HepG2 (cell line): ENCODE measurements at regions not wholly inside any gene's neighbourhood (a gene's known extent, or its start where the extent isn't known, plus 50 kb on each side); places are given as distances from the start of the nearest gene placed in this dataset.

ENCODE experiments used
- ATAC-seq: fragments of 200-7000 bp; cut with Tn5 transposase; 3 replicates; pipeline ENCODE4 v1.9.1; 2020; ENCODE audit warnings: mild to moderate bottlenecking, moderate library complexity
- BruUV-seq: library from RNA; stranded (reverse); fragments of 400-500 nt; replicated peaks from 2 replicates; lab custom pipeline; 2021; lab: Mats Ljungman, UMichigan
- CTCF ChIA-PET: fragments of 300-600 bp; formaldehyde crosslinking; extraction: SDS; loops from one replicate; lab custom pipeline; 2021; ENCODE audit warnings: low total read pairs, inconsistent platforms, low intra/inter-chr PET ratio; lab: Yijun Ruan, JAX
- POLR2A ChIA-PET: fragments of 350-600 bp; sonication (Branson Sonifier 250); formaldehyde crosslinking; loops from one replicate; lab custom pipeline; 2020; ENCODE audit warnings: antibody characterized with exemption, inconsistent platforms; lab: Yijun Ruan, JAX
- DNase-seq: peaks from one replicate; pipeline ENCODE4 v3.0.0-alpha.2; 2015; ENCODE audit warnings: low spot score
- FAIRE-seq: peaks from 3 replicates; lab custom pipeline; 2011; peaks lifted over from hg19 to GRCh38; lab: Jason Lieb, UNC
- H2AFZ ChIP-seq: one replicate; pipeline ENCODE4 v1.6.1; 2011; ENCODE audit warnings: low read length, inconsistent platforms
- H3K27ac ChIP-seq: fragments of 300-600 bp; 3 replicates; pipeline ENCODE4 v1.8.0; 2011; ENCODE audit warnings: mixed run types, mild to moderate bottlenecking, mixed read lengths, low read length, inconsistent platforms; ENCODE audit not compliant: insufficient read depth; ENCODE audit errors: extremely low read length
- H3K27me3 ChIP-seq, 2 experiments: fragments of 200-600 bp in 1 of 2; 2 replicates in 1 of 2; 3 replicates in 1 of 2; pipeline versions ENCODE4 v1.6.0 to v1.8.0; 2011; ENCODE audit warnings: low read length in 2 of 2, mild to moderate bottlenecking in 2 of 2, moderate library complexity in 2 of 2, inconsistent platforms in 1 of 2; ENCODE audit not compliant: insufficient read depth in 2 of 2, control insufficient read depth in 1 of 2
- H3K36me3 ChIP-seq, 2 experiments: fragments of 200-600 bp in 1 of 2; replicated peaks in 1 of 2; 2 replicates in 1 of 2; 3 replicates in 1 of 2; pipeline versions ENCODE4 v1.5.1 to v1.8.0; 2011; ENCODE audit warnings: low read length in 2 of 2, inconsistent platforms in 1 of 2; ENCODE audit not compliant: insufficient read depth in 2 of 2, control insufficient read depth in 1 of 2
- H3K4me1 ChIP-seq: 2 replicates; pipeline ENCODE4 v1.5.1; 2012; ENCODE audit warnings: low read length, inconsistent platforms; ENCODE audit not compliant: insufficient read depth
- H3K4me2 ChIP-seq: 2 replicates; pipeline ENCODE4 v1.6.0; 2011; ENCODE audit warnings: low read depth, low read length, inconsistent platforms
- H3K4me3 ChIP-seq, 3 experiments: fragments of 200-600 bp in 1 of 3; sonication (generic), shearing (Covaris generic) in 1 of 3; replicated peaks in 1 of 3; 2 replicates each; pipeline ENCODE4 v1.5.1; 2011 to 2016; ENCODE audit warnings: low read length in 3 of 3, inconsistent platforms in 2 of 3, low read depth in 2 of 3, mild to moderate bottlenecking in 2 of 3, control low read depth in 1 of 3, mixed read lengths in 1 of 3; ENCODE audit not compliant: insufficient read depth in 1 of 3
- H3K79me2 ChIP-seq: one replicate; pipeline ENCODE4 v1.6.1; 2011; ENCODE audit warnings: low read length, inconsistent platforms; ENCODE audit not compliant: insufficient read depth
- H3K9ac ChIP-seq: 2 replicates; pipeline ENCODE4 v1.6.0; 2011; ENCODE audit warnings: mild to moderate bottlenecking, low read depth, low read length, inconsistent platforms; ENCODE audit not compliant: insufficient read depth
- H3K9me3 ChIP-seq: 2 replicates; pipeline ENCODE4 v1.5.1; 2012; ENCODE audit warnings: mild to moderate bottlenecking, low read length
- H4K20me1 ChIP-seq: 2 replicates; pipeline ENCODE4 v1.6.0; 2011; ENCODE audit warnings: inconsistent platforms, mild to moderate bottlenecking, low read length, moderate library complexity; ENCODE audit not compliant: insufficient read depth
- HCFC1 ChIP-seq: fragments of 150-350 bp; IDR thresholded peaks from 2 replicates; pipeline ENCODE4 v1.6.1; 2014; ENCODE audit warnings: low read depth, low read length
- KAT2B ChIP-seq: fragments of 150-350 bp; IDR thresholded peaks from 2 replicates; pipeline ENCODE4 v1.6.1; 2014; ENCODE audit warnings: low read depth, low read length, borderline replicate concordance
- NR1H2 ChIP-seq: sonication (generic); formaldehyde crosslinking; IDR thresholded peaks from 2 replicates; pipeline ENCODE4 v1.8.1; 2022; ENCODE audit warnings: low read depth, missing genetic modification reagents, borderline replicate concordance
- THYN1 ChIP-seq: sonication (generic); formaldehyde crosslinking; IDR thresholded peaks from 2 replicates; pipeline ENCODE4 v1.8.1; 2023; ENCODE audit warnings: low read depth, mild to moderate bottlenecking, moderate library complexity, missing genetic modification reagents, borderline replicate concordance
- ZBTB20 ChIP-seq: sonication (generic); formaldehyde crosslinking; IDR thresholded peaks from 2 replicates; pipeline ENCODE4 v1.8.1; 2023; ENCODE audit warnings: missing genetic modification reagents, low read depth, mild to moderate bottlenecking, borderline replicate concordance
- ZBTB21 ChIP-seq: sonication (generic); formaldehyde crosslinking; IDR thresholded peaks from 2 replicates; pipeline ENCODE4 v1.4.0; 2020; ENCODE audit warnings: missing genetic modification reagents
- WGBS: methylation state at CpG from one replicate; pipeline ENCODE4 v1.1.6; 2017; ENCODE audit warnings: low lambda C conversion rate; 5-methylcytosine and 5-hydroxymethylcytosine counted together
- in situ Hi-C: cut with HindIII; loops from 2 replicates; pipeline ENCODE4 v1.10.0; 2017; ENCODE audit warnings: low pct_unique_long_range_greater_than_20kb; ENCODE audit not compliant: extremely low pct_ligation_motif_present
- intact Hi-C: fragments of 100-400 bp; cut with micrococcal nuclease; formaldehyde crosslinking; loops from one replicate; pipeline ENCODE4 v1.10.0; 2022; ENCODE audit not compliant: unreplicated experiment
- TF ChIP-seq, protein P1 (sequence below): sonication (generic); formaldehyde crosslinking; IDR thresholded peaks from 2 replicates; pipeline ENCODE4 v1.5.0; 2020; ENCODE audit warnings: mild to moderate bottlenecking, missing genetic modification reagents
- TF ChIP-seq, protein P2 (sequence below): sonication (generic); formaldehyde crosslinking; IDR thresholded peaks from 2 replicates; pipeline ENCODE4 v1.9.0; 2021; ENCODE audit warnings: missing genetic modification reagents, mild to moderate bottlenecking, borderline replicate concordance
- TF ChIP-seq, protein P3 (sequence below): sonication (generic); formaldehyde crosslinking; IDR thresholded peaks from 2 replicates; pipeline ENCODE4 v1.8.1; 2023; ENCODE audit warnings: mild to moderate bottlenecking, moderate library complexity, missing genetic modification reagents
- TF ChIP-seq, protein P4 (sequence below): sonication (generic); formaldehyde crosslinking; IDR thresholded peaks from 2 replicates; pipeline ENCODE4 v1.8.0; 2022; ENCODE audit warnings: mild to moderate bottlenecking, missing genetic modification reagents, borderline replicate concordance
- TF ChIP-seq, protein P5 (sequence below): sonication (generic); formaldehyde crosslinking; IDR thresholded peaks from 2 replicates; pipeline ENCODE4 v1.4.0; 2020; ENCODE audit warnings: missing genetic modification reagents, borderline replicate concordance

DNA sequence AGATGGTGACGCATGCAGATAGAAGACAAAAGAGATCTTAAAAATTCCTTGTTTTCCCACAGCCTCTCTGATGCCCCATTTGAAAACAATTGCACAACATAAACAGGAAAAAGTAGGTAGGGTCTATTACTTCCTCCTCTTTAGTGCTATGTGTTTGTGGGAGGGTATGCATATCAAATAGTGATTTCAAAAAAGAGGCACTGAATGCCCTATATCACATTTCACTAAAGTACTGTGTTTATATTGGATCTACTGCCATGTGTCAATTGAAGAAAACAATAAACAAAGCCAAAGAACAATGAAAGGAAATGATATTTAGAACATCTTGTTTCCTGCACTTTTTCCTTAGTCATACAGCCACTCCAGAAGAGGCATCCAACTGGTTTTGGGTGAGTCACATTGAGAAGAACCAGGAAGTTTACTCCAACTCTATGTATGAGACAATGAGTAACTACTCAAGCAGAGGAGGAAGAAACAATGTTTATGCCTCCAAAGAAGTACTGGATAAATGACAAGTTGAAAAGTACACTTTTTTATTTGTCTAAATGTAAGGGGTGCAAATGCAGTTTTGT, 583.6 kb downstream of the FBXO15 start (continued):
- TF ChIP-seq, protein P1, sequence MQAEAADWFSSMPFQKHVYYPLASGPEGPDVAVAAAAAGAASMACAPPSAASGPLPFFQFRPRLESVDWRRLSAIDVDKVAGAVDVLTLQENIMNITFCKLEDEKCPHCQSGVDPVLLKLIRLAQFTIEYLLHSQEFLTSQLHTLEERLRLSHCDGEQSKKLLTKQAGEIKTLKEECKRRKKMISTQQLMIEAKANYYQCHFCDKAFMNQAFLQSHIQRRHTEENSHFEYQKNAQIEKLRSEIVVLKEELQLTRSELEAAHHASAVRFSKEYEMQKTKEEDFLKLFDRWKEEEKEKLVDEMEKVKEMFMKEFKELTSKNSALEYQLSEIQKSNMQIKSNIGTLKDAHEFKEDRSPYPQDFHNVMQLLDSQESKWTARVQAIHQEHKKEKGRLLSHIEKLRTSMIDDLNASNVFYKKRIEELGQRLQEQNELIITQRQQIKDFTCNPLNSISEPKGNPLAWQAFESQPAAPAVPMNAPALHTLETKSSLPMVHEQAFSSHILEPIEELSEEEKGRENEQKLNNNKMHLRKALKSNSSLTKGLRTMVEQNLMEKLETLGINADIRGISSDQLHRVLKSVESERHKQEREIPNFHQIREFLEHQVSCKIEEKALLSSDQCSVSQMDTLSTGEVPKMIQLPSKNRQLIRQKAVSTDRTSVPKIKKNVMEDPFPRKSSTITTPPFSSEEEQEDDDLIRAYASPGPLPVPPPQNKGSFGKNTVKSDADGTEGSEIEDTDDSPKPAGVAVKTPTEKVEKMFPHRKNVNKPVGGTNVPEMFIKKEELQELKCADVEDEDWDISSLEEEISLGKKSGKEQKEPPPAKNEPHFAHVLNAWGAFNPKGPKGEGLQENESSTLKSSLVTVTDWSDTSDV, result no peak
- TF ChIP-seq HCFC1 (no peak), THYN1 (CRISPR knock-in tag) (no peak)

DNA sequence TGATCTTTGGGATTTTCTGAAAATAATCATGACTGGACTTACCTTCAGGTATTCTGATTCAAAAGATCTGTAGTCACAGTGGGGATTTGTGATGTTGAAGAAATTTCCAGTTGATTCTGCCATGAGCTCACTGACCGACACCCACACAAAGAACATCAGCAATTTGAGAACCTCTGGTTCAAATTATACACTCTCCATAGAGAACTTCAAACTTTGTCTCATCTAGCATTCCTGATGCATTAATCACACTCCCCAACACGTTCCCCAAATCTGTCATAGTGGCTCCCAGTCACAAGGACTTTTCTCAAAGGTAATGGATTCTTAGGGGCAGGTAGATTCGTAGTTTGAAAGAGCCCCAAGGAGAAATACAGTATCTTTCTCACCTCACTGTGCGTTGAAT, 584.3 kb downstream of the FBXO15 start:
- Histone ChIP-seq H3K27me3 (no peaks in the 10 kb centered on the region), H3K36me3 (no peaks in the 10 kb centered on the region), H3K27ac (no peak overlapping the region), H3K4me3 (no peak overlapping the region), H3K9me3 (no peaks in the 10 kb centered on the region), H3K4me1 (no peaks in the 10 kb centered on the region), H3K9ac (no peak overlapping the region), H3K79me2 (no peaks in the 10 kb centered on the region), H3K4me2 (no peak overlapping the region), H4K20me1 (no peaks in the 10 kb centered on the region), H2AFZ (no peak overlapping the region)
- no TSS peak for BruUV-seq
- no peak for FAIRE-seq
- intact Hi-C loops, result no loop called here
- ChIA-PET POLR2A (no interaction called here), CTCF (no interaction called here)
- 0% methylated on average over 4 of the region's 4 CpGs for WGBS
- DNase-seq, result no peak
- no peak for ATAC-seq
- in situ Hi-C loops, result no loop called here
- no peak for TF ChIP-seq ZBTB21 (CRISPR knock-in tag)
- no peak for TF ChIP-seq KAT2B
- TF ChIP-seq, protein P2, sequence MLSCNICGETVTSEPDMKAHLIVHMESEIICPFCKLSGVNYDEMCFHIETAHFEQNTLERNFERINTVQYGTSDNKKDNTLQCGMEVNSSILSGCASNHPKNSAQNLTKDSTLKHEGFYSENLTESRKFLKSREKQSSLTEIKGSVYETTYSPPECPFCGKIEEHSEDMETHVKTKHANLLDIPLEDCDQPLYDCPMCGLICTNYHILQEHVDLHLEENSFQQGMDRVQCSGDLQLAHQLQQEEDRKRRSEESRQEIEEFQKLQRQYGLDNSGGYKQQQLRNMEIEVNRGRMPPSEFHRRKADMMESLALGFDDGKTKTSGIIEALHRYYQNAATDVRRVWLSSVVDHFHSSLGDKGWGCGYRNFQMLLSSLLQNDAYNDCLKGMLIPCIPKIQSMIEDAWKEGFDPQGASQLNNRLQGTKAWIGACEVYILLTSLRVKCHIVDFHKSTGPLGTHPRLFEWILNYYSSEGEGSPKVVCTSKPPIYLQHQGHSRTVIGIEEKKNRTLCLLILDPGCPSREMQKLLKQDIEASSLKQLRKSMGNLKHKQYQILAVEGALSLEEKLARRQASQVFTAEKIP (CRISPR knock-in tag), result no peak
- TF ChIP-seq NR1H2 (CRISPR knock-in tag), result no peak
- TF ChIP-seq, protein P3, sequence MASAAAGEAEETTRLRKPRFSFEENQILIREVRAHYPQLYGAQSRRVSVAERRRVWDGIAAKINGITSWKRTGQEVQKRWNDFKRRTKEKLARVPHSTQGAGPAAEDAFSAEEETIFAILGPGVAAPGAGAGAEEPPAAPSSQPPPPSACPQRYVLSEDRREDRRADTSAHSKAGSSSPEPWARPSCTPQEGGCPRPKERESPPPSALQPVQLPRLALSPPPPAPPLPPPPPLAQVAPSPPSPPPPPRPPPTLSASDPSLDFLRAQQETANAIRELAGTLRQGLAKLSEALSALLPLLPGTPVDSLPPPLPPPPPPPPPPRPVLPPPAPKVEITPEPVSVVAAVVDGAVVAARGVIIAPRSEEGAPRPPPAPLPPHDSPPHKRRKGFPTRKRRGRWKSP (CRISPR knock-in tag), result no peak
- TF ChIP-seq, protein P4, sequence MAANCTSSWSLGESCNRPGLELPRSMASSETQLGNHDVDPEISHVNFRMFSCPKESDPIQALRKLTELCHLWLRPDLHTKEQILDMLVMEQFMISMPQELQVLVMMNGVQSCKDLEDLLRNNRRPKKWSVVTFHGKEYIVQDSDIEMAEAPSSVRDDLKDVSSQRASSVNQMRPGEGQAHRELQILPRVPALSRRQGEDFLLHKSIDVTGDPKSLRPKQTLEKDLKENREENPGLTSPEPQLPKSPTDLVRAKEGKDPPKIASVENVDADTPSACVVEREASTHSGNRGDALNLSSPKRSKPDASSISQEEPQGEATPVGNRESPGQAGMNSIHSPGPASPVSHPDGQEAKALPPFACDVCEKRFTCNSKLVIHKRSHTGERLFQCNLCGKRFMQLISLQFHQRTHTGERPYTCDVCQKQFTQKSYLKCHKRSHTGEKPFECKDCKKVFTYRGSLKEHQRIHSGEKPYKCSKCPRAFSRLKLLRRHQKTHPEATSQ (CRISPR knock-in tag), result no peak
- TF ChIP-seq, protein P5, sequence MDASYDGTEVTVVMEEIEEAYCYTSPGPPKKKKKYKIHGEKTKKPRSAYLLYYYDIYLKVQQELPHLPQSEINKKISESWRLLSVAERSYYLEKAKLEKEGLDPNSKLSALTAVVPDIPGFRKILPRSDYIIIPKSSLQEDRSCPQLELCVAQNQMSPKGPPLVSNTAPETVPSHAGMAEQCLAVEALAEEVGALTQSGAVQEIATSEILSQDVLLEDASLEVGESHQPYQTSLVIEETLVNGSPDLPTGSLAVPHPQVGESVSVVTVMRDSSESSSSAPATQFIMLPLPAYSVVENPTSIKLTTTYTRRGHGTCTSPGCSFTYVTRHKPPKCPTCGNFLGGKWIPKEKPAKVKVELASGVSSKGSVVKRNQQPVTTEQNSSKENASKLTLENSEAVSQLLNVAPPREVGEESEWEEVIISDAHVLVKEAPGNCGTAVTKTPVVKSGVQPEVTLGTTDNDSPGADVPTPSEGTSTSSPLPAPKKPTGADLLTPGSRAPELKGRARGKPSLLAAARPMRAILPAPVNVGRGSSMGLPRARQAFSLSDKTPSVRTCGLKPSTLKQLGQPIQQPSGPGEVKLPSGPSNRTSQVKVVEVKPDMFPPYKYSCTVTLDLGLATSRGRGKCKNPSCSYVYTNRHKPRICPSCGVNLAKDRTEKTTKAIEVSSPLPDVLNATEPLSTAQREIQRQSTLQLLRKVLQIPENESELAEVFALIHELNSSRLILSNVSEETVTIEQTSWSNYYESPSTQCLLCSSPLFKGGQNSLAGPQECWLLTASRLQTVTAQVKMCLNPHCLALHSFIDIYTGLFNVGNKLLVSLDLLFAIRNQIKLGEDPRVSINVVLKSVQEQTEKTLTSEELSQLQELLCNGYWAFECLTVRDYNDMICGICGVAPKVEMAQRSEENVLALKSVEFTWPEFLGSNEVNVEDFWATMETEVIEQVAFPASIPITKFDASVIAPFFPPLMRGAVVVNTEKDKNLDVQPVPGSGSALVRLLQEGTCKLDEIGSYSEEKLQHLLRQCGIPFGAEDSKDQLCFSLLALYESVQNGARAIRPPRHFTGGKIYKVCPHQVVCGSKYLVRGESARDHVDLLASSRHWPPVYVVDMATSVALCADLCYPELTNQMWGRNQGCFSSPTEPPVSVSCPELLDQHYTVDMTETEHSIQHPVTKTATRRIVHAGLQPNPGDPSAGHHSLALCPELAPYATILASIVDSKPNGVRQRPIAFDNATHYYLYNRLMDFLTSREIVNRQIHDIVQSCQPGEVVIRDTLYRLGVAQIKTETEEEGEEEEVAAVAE, result no peak
- TF ChIP-seq ZBTB20, result no peak
